OCI-LY3 (cell line): ENCODE measurements at regions not wholly inside any gene's neighbourhood (a gene's known extent, or its start where the extent isn't known, plus 50 kb on each side); places are given as distances from the start of the nearest gene placed in this dataset.

Experiments used
- EZH2phosphoT487 ChIP-seq: fragments of 200-600 bp; shearing (Covaris generic); IDR thresholded peaks from 2 replicates; pipeline ENCODE4 v1.6.1; 2018; ENCODE audit warnings: antibody characterized with exemption, mixed run types, low read depth
- TF ChIP-seq, protein P1 (sequence below): fragments of 200-600, 300-600 bp; sonication (generic); IDR thresholded peaks from 2 replicates; pipeline ENCODE4 v1.5.1; 2014; ENCODE audit warnings: antibody characterized with exemption, low read length, low read depth

- TF ChIP-seq, protein P1, sequence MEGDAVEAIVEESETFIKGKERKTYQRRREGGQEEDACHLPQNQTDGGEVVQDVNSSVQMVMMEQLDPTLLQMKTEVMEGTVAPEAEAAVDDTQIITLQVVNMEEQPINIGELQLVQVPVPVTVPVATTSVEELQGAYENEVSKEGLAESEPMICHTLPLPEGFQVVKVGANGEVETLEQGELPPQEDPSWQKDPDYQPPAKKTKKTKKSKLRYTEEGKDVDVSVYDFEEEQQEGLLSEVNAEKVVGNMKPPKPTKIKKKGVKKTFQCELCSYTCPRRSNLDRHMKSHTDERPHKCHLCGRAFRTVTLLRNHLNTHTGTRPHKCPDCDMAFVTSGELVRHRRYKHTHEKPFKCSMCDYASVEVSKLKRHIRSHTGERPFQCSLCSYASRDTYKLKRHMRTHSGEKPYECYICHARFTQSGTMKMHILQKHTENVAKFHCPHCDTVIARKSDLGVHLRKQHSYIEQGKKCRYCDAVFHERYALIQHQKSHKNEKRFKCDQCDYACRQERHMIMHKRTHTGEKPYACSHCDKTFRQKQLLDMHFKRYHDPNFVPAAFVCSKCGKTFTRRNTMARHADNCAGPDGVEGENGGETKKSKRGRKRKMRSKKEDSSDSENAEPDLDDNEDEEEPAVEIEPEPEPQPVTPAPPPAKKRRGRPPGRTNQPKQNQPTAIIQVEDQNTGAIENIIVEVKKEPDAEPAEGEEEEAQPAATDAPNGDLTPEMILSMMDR, result no peak
- no peak for TF ChIP-seq EZH2phosphoT487
These were observed 157.1 kb upstream of the RBPJ start for GRCh38 chr4:26163425-26164362.
